A673 (cell line): ENCODE measurements at regions not wholly inside any gene's neighbourhood (a gene's known extent, or its start where the extent isn't known, plus 50 kb on each side); places are given as distances from the start of the nearest gene placed in this dataset.

Experiments
- EZH2 ChIP-seq: fragments of 200-600 bp; sonication (generic); IDR thresholded peaks from 2 replicates; pipeline ENCODE4 v1.6.1; 2017; ENCODE audit warnings: borderline replicate concordance, low read depth, mild to moderate bottlenecking, mixed read lengths, antibody characterized with exemption, low read length; ENCODE audit not compliant: poor library complexity, severe bottlenecking
- TF ChIP-seq, protein P1 (sequence below): fragments of 300-800, 200-600 bp; sonication (generic); conservative IDR thresholded peaks from 2 replicates; pipeline ENCODE4 v1.5.1; 2017; ENCODE audit warnings: low read depth, mild to moderate bottlenecking, antibody characterized with exemption, low read length, moderate library complexity, mixed read lengths

DNA sequence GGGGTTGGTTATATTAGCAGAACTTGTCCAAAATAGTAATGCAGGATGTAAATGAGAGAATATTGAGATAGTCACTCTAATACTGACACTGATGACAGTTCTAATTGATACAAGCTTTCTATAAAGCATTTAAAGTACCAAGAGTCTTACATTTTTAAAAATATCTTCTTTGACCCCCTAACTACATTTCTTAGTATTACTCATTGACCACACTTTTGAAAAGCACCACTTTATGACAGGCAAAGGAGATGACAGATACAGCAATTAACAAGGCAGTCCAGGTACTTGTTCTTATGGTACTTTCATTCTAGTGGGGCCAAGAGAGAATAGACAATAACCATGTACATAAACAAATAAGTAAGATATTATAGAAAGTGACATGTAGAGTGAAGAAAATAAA is 139.4 kb upstream of the EYA4 start:
- TF ChIP-seq, protein P1, sequence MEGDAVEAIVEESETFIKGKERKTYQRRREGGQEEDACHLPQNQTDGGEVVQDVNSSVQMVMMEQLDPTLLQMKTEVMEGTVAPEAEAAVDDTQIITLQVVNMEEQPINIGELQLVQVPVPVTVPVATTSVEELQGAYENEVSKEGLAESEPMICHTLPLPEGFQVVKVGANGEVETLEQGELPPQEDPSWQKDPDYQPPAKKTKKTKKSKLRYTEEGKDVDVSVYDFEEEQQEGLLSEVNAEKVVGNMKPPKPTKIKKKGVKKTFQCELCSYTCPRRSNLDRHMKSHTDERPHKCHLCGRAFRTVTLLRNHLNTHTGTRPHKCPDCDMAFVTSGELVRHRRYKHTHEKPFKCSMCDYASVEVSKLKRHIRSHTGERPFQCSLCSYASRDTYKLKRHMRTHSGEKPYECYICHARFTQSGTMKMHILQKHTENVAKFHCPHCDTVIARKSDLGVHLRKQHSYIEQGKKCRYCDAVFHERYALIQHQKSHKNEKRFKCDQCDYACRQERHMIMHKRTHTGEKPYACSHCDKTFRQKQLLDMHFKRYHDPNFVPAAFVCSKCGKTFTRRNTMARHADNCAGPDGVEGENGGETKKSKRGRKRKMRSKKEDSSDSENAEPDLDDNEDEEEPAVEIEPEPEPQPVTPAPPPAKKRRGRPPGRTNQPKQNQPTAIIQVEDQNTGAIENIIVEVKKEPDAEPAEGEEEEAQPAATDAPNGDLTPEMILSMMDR = no peak
- TF ChIP-seq EZH2 = no peak
